HepG2 (cell line): ENCODE measurements at regions not wholly inside any gene's neighbourhood (a gene's known extent, or its start where the extent isn't known, plus 50 kb on each side); places are given as distances from the start of the nearest gene placed in this dataset.
"Not testable (repeated sequence)": the region's sequence is repeated elsewhere in the genome, so short reads cannot be mapped to it uniquely, and the experiment has no call there.

Experiments used
- ATAC-seq: fragments of 200-7000 bp; cut with Tn5 transposase; 3 replicates; pipeline ENCODE4 v1.9.1; 2020; ENCODE audit warnings: mild to moderate bottlenecking, moderate library complexity
- BruUV-seq: library from RNA; stranded (reverse); fragments of 400-500 nt; replicated peaks from 2 replicates; lab custom pipeline; 2021; lab: Mats Ljungman, UMichigan
- CTCF ChIA-PET: fragments of 300-600 bp; formaldehyde crosslinking; extraction: SDS; loops from one replicate; lab custom pipeline; 2021; ENCODE audit warnings: low total read pairs, inconsistent platforms, low intra/inter-chr PET ratio; lab: Yijun Ruan, JAX
- POLR2A ChIA-PET: fragments of 350-600 bp; sonication (Branson Sonifier 250); formaldehyde crosslinking; loops from one replicate; lab custom pipeline; 2020; ENCODE audit warnings: antibody characterized with exemption, inconsistent platforms; lab: Yijun Ruan, JAX
- DNase-seq: peaks from one replicate; pipeline ENCODE4 v3.0.0-alpha.2; 2015; ENCODE audit warnings: low spot score
- FAIRE-seq: peaks from 3 replicates; lab custom pipeline; 2011; peaks lifted over from hg19 to GRCh38; lab: Jason Lieb, UNC
- H2AFZ ChIP-seq: one replicate; pipeline ENCODE4 v1.6.1; 2011; ENCODE audit warnings: low read length, inconsistent platforms
- H3K27ac ChIP-seq: fragments of 300-600 bp; 3 replicates; pipeline ENCODE4 v1.8.0; 2011; ENCODE audit warnings: mixed run types, mild to moderate bottlenecking, mixed read lengths, low read length, inconsistent platforms; ENCODE audit not compliant: insufficient read depth; ENCODE audit errors: extremely low read length
- H3K27me3 ChIP-seq, 2 experiments: fragments of 200-600 bp in 1 of 2; 2 replicates in 1 of 2; 3 replicates in 1 of 2; pipeline versions ENCODE4 v1.6.0 to v1.8.0; 2011; ENCODE audit warnings: low read length in 2 of 2, mild to moderate bottlenecking in 2 of 2, moderate library complexity in 2 of 2, inconsistent platforms in 1 of 2; ENCODE audit not compliant: insufficient read depth in 2 of 2, control insufficient read depth in 1 of 2
- H3K36me3 ChIP-seq, 2 experiments: fragments of 200-600 bp in 1 of 2; replicated peaks in 1 of 2; 2 replicates in 1 of 2; 3 replicates in 1 of 2; pipeline versions ENCODE4 v1.5.1 to v1.8.0; 2011; ENCODE audit warnings: low read length in 2 of 2, inconsistent platforms in 1 of 2; ENCODE audit not compliant: insufficient read depth in 2 of 2, control insufficient read depth in 1 of 2
- H3K4me1 ChIP-seq: 2 replicates; pipeline ENCODE4 v1.5.1; 2012; ENCODE audit warnings: low read length, inconsistent platforms; ENCODE audit not compliant: insufficient read depth
- H3K4me2 ChIP-seq: 2 replicates; pipeline ENCODE4 v1.6.0; 2011; ENCODE audit warnings: low read depth, low read length, inconsistent platforms
- H3K4me3 ChIP-seq, 3 experiments: fragments of 200-600 bp in 1 of 3; sonication (generic), shearing (Covaris generic) in 1 of 3; replicated peaks in 1 of 3; 2 replicates each; pipeline ENCODE4 v1.5.1; 2011 to 2016; ENCODE audit warnings: low read length in 3 of 3, inconsistent platforms in 2 of 3, low read depth in 2 of 3, mild to moderate bottlenecking in 2 of 3, control low read depth in 1 of 3, mixed read lengths in 1 of 3; ENCODE audit not compliant: insufficient read depth in 1 of 3
- H3K79me2 ChIP-seq: one replicate; pipeline ENCODE4 v1.6.1; 2011; ENCODE audit warnings: low read length, inconsistent platforms; ENCODE audit not compliant: insufficient read depth
- H3K9ac ChIP-seq: 2 replicates; pipeline ENCODE4 v1.6.0; 2011; ENCODE audit warnings: mild to moderate bottlenecking, low read depth, low read length, inconsistent platforms; ENCODE audit not compliant: insufficient read depth
- H3K9me3 ChIP-seq: 2 replicates; pipeline ENCODE4 v1.5.1; 2012; ENCODE audit warnings: mild to moderate bottlenecking, low read length
- H4K20me1 ChIP-seq: 2 replicates; pipeline ENCODE4 v1.6.0; 2011; ENCODE audit warnings: inconsistent platforms, mild to moderate bottlenecking, low read length, moderate library complexity; ENCODE audit not compliant: insufficient read depth
- CC2D1A ChIP-seq: sonication (generic); formaldehyde crosslinking; IDR thresholded peaks from 2 replicates; pipeline ENCODE4 v1.8.1; 2023; ENCODE audit warnings: mild to moderate bottlenecking, missing genetic modification reagents
- CREBL2 ChIP-seq: sonication (generic); formaldehyde crosslinking; IDR thresholded peaks from 2 replicates; pipeline ENCODE4 v1.8.1; 2023; ENCODE audit warnings: missing genetic modification reagents, mild to moderate bottlenecking, borderline replicate concordance
- SRSF4 ChIP-seq: fragments of 200-400 bp; formaldehyde crosslinking; IDR thresholded peaks from one replicate; pipeline ENCODE4 v1.6.1; 2018; ENCODE audit warnings: mild to moderate bottlenecking, low read depth, low read length, moderate library complexity; ENCODE audit not compliant: poor library complexity, severe bottlenecking
- ZNF234 ChIP-seq: sonication (generic); formaldehyde crosslinking; conservative IDR thresholded peaks from 2 replicates; pipeline ENCODE4 v1.5.1; 2020; ENCODE audit warnings: mild to moderate bottlenecking, missing genetic modification reagents
- ZNF781 ChIP-seq: sonication (generic); formaldehyde crosslinking; IDR thresholded peaks from 2 replicates; pipeline ENCODE4 v1.5.1; 2020; ENCODE audit warnings: borderline replicate concordance, mild to moderate bottlenecking, missing genetic modification reagents; ENCODE audit errors: not compliant biosample characterization
- WGBS: methylation state at CpG from one replicate; pipeline ENCODE4 v1.1.6; 2017; ENCODE audit warnings: low lambda C conversion rate; 5-methylcytosine and 5-hydroxymethylcytosine counted together
- in situ Hi-C: cut with HindIII; loops from 2 replicates; pipeline ENCODE4 v1.10.0; 2017; ENCODE audit warnings: low pct_unique_long_range_greater_than_20kb; ENCODE audit not compliant: extremely low pct_ligation_motif_present
- intact Hi-C: fragments of 100-400 bp; cut with micrococcal nuclease; formaldehyde crosslinking; loops from one replicate; pipeline ENCODE4 v1.10.0; 2022; ENCODE audit not compliant: unreplicated experiment

DNA sequence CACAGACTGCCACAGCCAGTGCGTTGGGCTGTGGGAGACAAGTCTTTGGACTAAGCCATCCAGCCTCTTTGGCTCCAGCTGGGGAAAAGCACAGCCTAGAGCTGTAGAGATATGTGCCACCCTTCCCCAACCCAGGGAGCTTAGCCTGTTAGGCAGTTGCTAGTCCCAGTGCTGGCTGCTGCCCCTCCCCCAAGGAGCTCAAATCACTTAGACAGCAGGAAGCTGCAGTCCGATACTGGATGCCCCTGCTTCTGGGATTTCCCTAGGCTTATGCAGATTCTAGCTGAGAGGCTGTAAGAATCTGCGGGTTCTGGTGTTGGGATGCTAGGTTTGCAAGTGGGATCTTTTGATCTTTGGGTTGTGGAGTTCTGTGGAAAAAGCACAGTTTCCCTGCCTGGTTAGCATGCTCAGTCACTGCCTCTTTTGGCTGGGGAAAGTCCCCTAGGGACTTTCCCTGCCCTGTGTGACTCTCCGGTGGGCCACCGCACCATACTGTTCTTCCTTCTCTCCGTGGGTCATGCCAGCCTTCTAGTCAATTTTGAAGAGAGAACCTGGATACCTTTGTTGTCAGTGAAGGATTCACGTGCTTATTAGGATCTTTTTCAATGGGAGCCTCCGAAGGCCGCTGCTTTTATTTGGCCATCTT, 792.0 kb downstream of the KCNA4 start:
- Histone ChIP-seq H3K9ac (no peak overlapping the region), H3K9me3 (peaks cover 16% of the 10 kb centered on the region), H3K4me3 (no peak overlapping the region), H3K79me2 (no peaks in the 10 kb centered on the region), H4K20me1 (no peaks in the 10 kb centered on the region), H3K4me1 (no peaks in the 10 kb centered on the region), H3K36me3 (no peaks in the 10 kb centered on the region), H3K4me2 (no peak overlapping the region), H3K27ac (no peak overlapping the region), H3K27me3 (no peaks in the 10 kb centered on the region), H2AFZ (no peak overlapping the region)
- no TSS peak for BruUV-seq
- intact Hi-C loops = no loop called here
- in situ Hi-C loops = no loop called here
- FAIRE-seq (no peak), DNase-seq (no peak), ATAC-seq (no peak)
- CTCF ChIA-PET = no interaction called here
- POLR2A ChIA-PET = no interaction called here
- WGBS = 58% methylated on average over 6 of the region's 9 CpGs
- TF ChIP-seq CC2D1A (CRISPR knock-in tag) = no peak
- TF ChIP-seq SRSF4 = no peak
- TF ChIP-seq CREBL2 = no peak
- no peak for TF ChIP-seq ZNF781 (CRISPR knock-in tag)
- no peak for TF ChIP-seq ZNF234 (CRISPR knock-in tag)

- H3K79me2 ChIP-seq, intact Hi-C loops, POLR2A ChIA-PET, H3K27me3 ChIP-seq, H3K4me3 ChIP-seq, H3K9ac ChIP-seq, H4K20me1 ChIP-seq, H2AFZ ChIP-seq, H3K27ac ChIP-seq, DNase-seq, in situ Hi-C loops, H3K36me3 ChIP-seq, CTCF ChIA-PET, FAIRE-seq, BruUV-seq, H3K4me1 ChIP-seq, H3K4me2 ChIP-seq, ATAC-seq: not testable (repeated sequence)
- WGBS = 0% methylated on average over 1 of the region's 1 CpG
- peaks cover 39% of the 10 kb centered on the region for H3K9me3 ChIP-seq
These were observed 797.3 kb downstream of the KCNA4 start for GRCh38 chr11:29219531-29219930.
